ENCODE measurements at regions not wholly inside any gene's neighbourhood (a gene's known extent, or its start where the extent isn't known, plus 50 kb on each side); places are given as distances from the start of the nearest gene placed in this dataset.
"Not testable (repeated sequence)": the region's sequence is repeated elsewhere in the genome, so short reads cannot be mapped to it uniquely, and the experiment has no call there.

GRCh38 chr21:10382135-10382534, 139.2 kb upstream of the TPTE start:
- WGBS (ENCODE audit: insufficient coverage), result 72% methylated on average over 8 of the region's 8 CpGs
- H3K4me3 ChIP-seq (ENCODE audit: control insufficient read depth in 1 of 7, extremely low read depth in 1 of 7, insufficient read depth in 4 of 7, low read depth in 2 of 7, low read length in 6 of 7); H3K4me1 ChIP-seq (ENCODE audit: control extremely low read depth in 1 of 4, control insufficient read depth in 4 of 4, insufficient read depth in 4 of 4, low read length in 3 of 4); H3K27ac ChIP-seq (ENCODE audit: insufficient read depth in 1 of 2, low read depth in 1 of 2, low read length in 2 of 2, poor library complexity in 1 of 2, severe bottlenecking in 2 of 2); CTCF ChIA-PET; DNase-seq; H3K36me3 ChIP-seq (ENCODE audit: control insufficient read depth in 4 of 4, insufficient read depth in 4 of 4, low read length in 3 of 4); H3K27me3 ChIP-seq (replicated peaks in 2 of 5; ENCODE audit: control insufficient read depth in 4 of 5, insufficient read depth in 5 of 5, low read length in 4 of 5); POLR2A ChIA-PET: not testable (repeated sequence)
- H3K9me3 ChIP-seq (ENCODE audit: control extremely low read depth in 1 of 5, control insufficient read depth in 4 of 5, insufficient read depth in 2 of 5, low read depth in 1 of 5, low read length in 4 of 5), result peaks cover 1 to 55% (median 35%) of the 10 kb centered on the region in 5 experiments

- H3K36me3 ChIP-seq (ENCODE audit: control insufficient read depth in 4 of 4, insufficient read depth in 4 of 4, low read length in 3 of 4); H3K4me3 ChIP-seq (ENCODE audit: control insufficient read depth in 1 of 7, extremely low read depth in 1 of 7, insufficient read depth in 4 of 7, low read depth in 2 of 7, low read length in 6 of 7); POLR2A ChIA-PET; DNase-seq; H3K4me1 ChIP-seq (ENCODE audit: control extremely low read depth in 1 of 4, control insufficient read depth in 4 of 4, insufficient read depth in 4 of 4, low read length in 3 of 4); H3K27me3 ChIP-seq (replicated peaks in 2 of 5; ENCODE audit: control insufficient read depth in 4 of 5, insufficient read depth in 5 of 5, low read length in 4 of 5); H3K27ac ChIP-seq (ENCODE audit: insufficient read depth in 1 of 2, low read depth in 1 of 2, low read length in 2 of 2, poor library complexity in 1 of 2, severe bottlenecking in 2 of 2); CTCF ChIA-PET: not testable (repeated sequence)
- peaks cover 0 to 55% (median 34%) of the 10 kb centered on the region in 5 experiments for H3K9me3 ChIP-seq (ENCODE audit: control extremely low read depth in 1 of 5, control insufficient read depth in 4 of 5, insufficient read depth in 2 of 5, low read depth in 1 of 5, low read length in 4 of 5)
- WGBS (ENCODE audit: insufficient coverage), result no CpG with 5 or more reads among the region's 5 CpGs
These were observed 138.8 kb upstream of the TPTE start for GRCh38 chr21:10382580-10382979.

- H3K4me1 ChIP-seq (ENCODE audit: control extremely low read depth in 1 of 4, control insufficient read depth in 4 of 4, insufficient read depth in 4 of 4, low read length in 3 of 4); H3K27ac ChIP-seq (ENCODE audit: insufficient read depth in 1 of 2, low read depth in 1 of 2, low read length in 2 of 2, poor library complexity in 1 of 2, severe bottlenecking in 2 of 2); CTCF ChIA-PET; DNase-seq; H3K27me3 ChIP-seq (replicated peaks in 2 of 5; ENCODE audit: control insufficient read depth in 4 of 5, insufficient read depth in 5 of 5, low read length in 4 of 5); H3K4me3 ChIP-seq (ENCODE audit: control insufficient read depth in 1 of 7, extremely low read depth in 1 of 7, insufficient read depth in 4 of 7, low read depth in 2 of 7, low read length in 6 of 7); H3K36me3 ChIP-seq (ENCODE audit: control insufficient read depth in 4 of 4, insufficient read depth in 4 of 4, low read length in 3 of 4); POLR2A ChIA-PET: not testable (repeated sequence)
- 88% methylated on average over 5 of the region's 10 CpGs for WGBS (ENCODE audit: insufficient coverage)
- H3K9me3 ChIP-seq (ENCODE audit: control extremely low read depth in 1 of 5, control insufficient read depth in 4 of 5, insufficient read depth in 2 of 5, low read depth in 1 of 5, low read length in 4 of 5), result peaks cover 0 to 55% (median 29%) of the 10 kb centered on the region in 5 experiments
These were observed 137.8 kb upstream of the TPTE start for GRCh38 chr21:10383571-10383970.

GRCh38 chr21:10384304-10384861, 137.0 kb upstream of the TPTE start:
- peaks cover 0 to 54% (median 29%) of the 10 kb centered on the region in 5 experiments for H3K9me3 ChIP-seq (ENCODE audit: control extremely low read depth in 1 of 5, control insufficient read depth in 4 of 5, insufficient read depth in 2 of 5, low read depth in 1 of 5, low read length in 4 of 5)
- H3K4me1 ChIP-seq (ENCODE audit: control extremely low read depth in 1 of 4, control insufficient read depth in 4 of 4, insufficient read depth in 4 of 4, low read length in 3 of 4); DNase-seq; H3K36me3 ChIP-seq (ENCODE audit: control insufficient read depth in 4 of 4, insufficient read depth in 4 of 4, low read length in 3 of 4); H3K27ac ChIP-seq (ENCODE audit: insufficient read depth in 1 of 2, low read depth in 1 of 2, low read length in 2 of 2, poor library complexity in 1 of 2, severe bottlenecking in 2 of 2); POLR2A ChIA-PET; CTCF ChIA-PET; H3K4me3 ChIP-seq (ENCODE audit: control insufficient read depth in 1 of 7, extremely low read depth in 1 of 7, insufficient read depth in 4 of 7, low read depth in 2 of 7, low read length in 6 of 7); H3K27me3 ChIP-seq (replicated peaks in 2 of 5; ENCODE audit: control insufficient read depth in 4 of 5, insufficient read depth in 5 of 5, low read length in 4 of 5): not testable (repeated sequence)
- WGBS (ENCODE audit: insufficient coverage), result 14% methylated on average over 1 of the region's 3 CpGs

- peaks cover 0 to 51% (median 29%) of the 10 kb centered on the region in 5 experiments for H3K9me3 ChIP-seq (ENCODE audit: control extremely low read depth in 1 of 5, control insufficient read depth in 4 of 5, insufficient read depth in 2 of 5, low read depth in 1 of 5, low read length in 4 of 5)
- H3K27me3 ChIP-seq (replicated peaks in 2 of 5; ENCODE audit: control insufficient read depth in 4 of 5, insufficient read depth in 5 of 5, low read length in 4 of 5); H3K36me3 ChIP-seq (ENCODE audit: control insufficient read depth in 4 of 4, insufficient read depth in 4 of 4, low read length in 3 of 4); H3K27ac ChIP-seq (ENCODE audit: insufficient read depth in 1 of 2, low read depth in 1 of 2, low read length in 2 of 2, poor library complexity in 1 of 2, severe bottlenecking in 2 of 2); H3K4me3 ChIP-seq (ENCODE audit: control insufficient read depth in 1 of 7, extremely low read depth in 1 of 7, insufficient read depth in 4 of 7, low read depth in 2 of 7, low read length in 6 of 7); CTCF ChIA-PET; POLR2A ChIA-PET; DNase-seq; H3K4me1 ChIP-seq (ENCODE audit: control extremely low read depth in 1 of 4, control insufficient read depth in 4 of 4, insufficient read depth in 4 of 4, low read length in 3 of 4): not testable (repeated sequence)
- WGBS (ENCODE audit: insufficient coverage), result 71% methylated on average over 3 of the region's 3 CpGs
These were observed 136.2 kb upstream of the TPTE start for GRCh38 chr21:10385202-10385601.

- H3K27ac ChIP-seq (ENCODE audit: insufficient read depth in 1 of 2, low read depth in 1 of 2, low read length in 2 of 2, poor library complexity in 1 of 2, severe bottlenecking in 2 of 2); CTCF ChIA-PET; POLR2A ChIA-PET; H3K4me1 ChIP-seq (ENCODE audit: control extremely low read depth in 1 of 4, control insufficient read depth in 4 of 4, insufficient read depth in 4 of 4, low read length in 3 of 4); DNase-seq; H3K27me3 ChIP-seq (replicated peaks in 2 of 5; ENCODE audit: control insufficient read depth in 4 of 5, insufficient read depth in 5 of 5, low read length in 4 of 5); H3K36me3 ChIP-seq (ENCODE audit: control insufficient read depth in 4 of 4, insufficient read depth in 4 of 4, low read length in 3 of 4); H3K4me3 ChIP-seq (ENCODE audit: control insufficient read depth in 1 of 7, extremely low read depth in 1 of 7, insufficient read depth in 4 of 7, low read depth in 2 of 7, low read length in 6 of 7): not testable (repeated sequence)
- 73% methylated on average over 10 of the region's 13 CpGs for WGBS (ENCODE audit: insufficient coverage)
- H3K9me3 ChIP-seq (ENCODE audit: control extremely low read depth in 1 of 5, control insufficient read depth in 4 of 5, insufficient read depth in 2 of 5, low read depth in 1 of 5, low read length in 4 of 5), result peaks cover 0 to 46% (median 25%) of the 10 kb centered on the region in 5 experiments
These were observed 135.4 kb upstream of the TPTE start for GRCh38 chr21:10385898-10386527.

GRCh38 chr21:10387692-10388450, 133.5 kb upstream of the TPTE start:
- CTCF ChIA-PET; POLR2A ChIA-PET; H3K36me3 ChIP-seq (ENCODE audit: control insufficient read depth in 4 of 4, insufficient read depth in 4 of 4, low read length in 3 of 4); H3K4me1 ChIP-seq (ENCODE audit: control extremely low read depth in 1 of 4, control insufficient read depth in 4 of 4, insufficient read depth in 4 of 4, low read length in 3 of 4); H3K27ac ChIP-seq (ENCODE audit: insufficient read depth in 1 of 2, low read depth in 1 of 2, low read length in 2 of 2, poor library complexity in 1 of 2, severe bottlenecking in 2 of 2); DNase-seq; H3K27me3 ChIP-seq (replicated peaks in 2 of 5; ENCODE audit: control insufficient read depth in 4 of 5, insufficient read depth in 5 of 5, low read length in 4 of 5); H3K4me3 ChIP-seq (ENCODE audit: control insufficient read depth in 1 of 7, extremely low read depth in 1 of 7, insufficient read depth in 4 of 7, low read depth in 2 of 7, low read length in 6 of 7): not testable (repeated sequence)
- 67% methylated on average over 1 of the region's 3 CpGs for WGBS (ENCODE audit: insufficient coverage)
- H3K9me3 ChIP-seq (ENCODE audit: control extremely low read depth in 1 of 5, control insufficient read depth in 4 of 5, insufficient read depth in 2 of 5, low read depth in 1 of 5, low read length in 4 of 5), result peaks cover 0 to 36% (median 18%) of the 10 kb centered on the region in 5 experiments

All from common myeloid progenitor, CD34-positive (primary cell).